Hematopoietic multipotent progenitor cell treated with erythropoietin and hydrocortisone succinate and interleukin-3 and kit ligand, for 17 days (in vitro differentiated cells): ENCODE measurements at regions not wholly inside any gene's neighbourhood (a gene's known extent, or its start where the extent isn't known, plus 50 kb on each side); places are given as distances from the start of the nearest gene placed in this dataset.
"Not testable (repeated sequence)": the region's sequence is repeated elsewhere in the genome, so short reads cannot be mapped to it uniquely, and the experiment has no call there.

ENCODE experiments used
- DNase-seq: peaks from one replicate; pipeline ENCODE4 v3.0.0-alpha.2; 2015; ENCODE audit warnings: low spot score

DNA sequence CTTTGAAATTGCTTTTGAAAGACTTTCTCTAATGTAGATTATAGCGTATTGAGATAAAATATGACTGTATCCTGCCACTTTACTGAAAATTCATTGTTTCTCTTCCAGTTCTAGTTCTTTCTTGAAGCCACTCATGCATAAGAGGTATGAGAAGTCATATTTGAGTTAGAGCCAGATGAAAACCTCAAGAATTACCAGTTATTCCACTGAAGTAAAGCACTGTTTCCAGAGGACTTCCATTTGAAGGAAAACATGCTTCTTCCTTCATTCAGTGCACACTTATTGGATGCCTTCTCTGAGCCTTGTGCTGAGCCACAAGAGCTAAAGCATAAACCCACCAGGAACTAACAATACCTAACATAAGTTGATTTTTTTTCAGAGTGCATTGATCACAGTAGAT is 513.4 kb downstream of the ZNF385D start:
- no peak for DNase-seq

DNA sequence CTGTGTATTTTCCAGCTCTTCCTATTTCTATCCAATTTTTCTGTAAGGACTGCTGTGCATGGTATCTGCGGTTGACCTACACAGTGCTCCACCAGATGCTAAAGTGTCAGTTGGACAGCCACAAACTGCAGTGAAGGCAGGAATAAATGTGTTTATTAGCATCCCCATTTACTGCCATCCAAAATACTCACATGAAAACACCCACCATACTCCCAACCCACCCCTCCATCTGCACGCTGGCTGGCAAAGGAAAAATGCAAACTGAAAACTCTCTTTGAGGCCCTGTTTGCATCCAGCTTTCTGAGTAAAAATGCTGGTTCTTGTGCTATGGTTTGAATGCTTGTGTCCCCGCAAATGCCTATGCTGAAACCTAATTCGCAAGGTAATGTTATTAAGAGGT is 515.5 kb downstream of the ZNF385D start:
- no peak for DNase-seq

GRCh38 chr3:21234933-21235332 is 516.1 kb downstream of the ZNF385D start:
- no peak for DNase-seq

DNA sequence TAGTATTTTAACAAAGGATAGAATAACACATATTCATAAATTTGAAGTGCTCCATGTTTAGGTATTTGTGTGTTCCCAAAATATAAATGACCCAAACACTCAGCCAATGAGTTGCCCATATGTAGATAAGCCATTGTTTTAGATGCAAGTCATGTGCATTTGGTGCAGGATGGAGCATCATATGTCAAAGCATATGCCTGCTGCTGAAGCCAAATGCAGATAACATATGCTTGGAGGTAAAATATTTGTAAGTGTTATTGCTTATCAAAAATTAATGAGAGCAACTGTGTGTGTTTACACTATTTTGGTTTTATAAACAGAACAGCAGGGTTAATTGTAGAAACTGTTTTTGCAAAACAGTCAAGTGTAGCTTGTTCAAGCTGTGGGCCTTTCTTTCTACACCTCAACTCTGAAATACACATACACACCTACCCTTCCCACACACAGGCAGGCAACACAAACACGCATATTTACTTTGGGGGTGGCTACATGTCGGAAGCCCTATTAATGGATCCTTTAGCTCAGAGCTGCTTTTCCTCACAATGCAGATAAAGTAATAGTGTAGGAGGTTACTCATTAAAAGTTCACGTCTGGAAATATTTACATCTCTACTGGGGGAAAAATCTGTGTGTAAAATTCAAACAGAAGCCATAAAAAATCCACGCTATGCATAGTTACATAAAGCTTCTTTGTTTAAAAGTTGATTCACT is 521.4 kb downstream of the ZNF385D start:
- no peak for DNase-seq

GRCh38 chr3:21226086-21226485 is 524.9 kb downstream of the ZNF385D start:
- DNase-seq, result no peak

DNA sequence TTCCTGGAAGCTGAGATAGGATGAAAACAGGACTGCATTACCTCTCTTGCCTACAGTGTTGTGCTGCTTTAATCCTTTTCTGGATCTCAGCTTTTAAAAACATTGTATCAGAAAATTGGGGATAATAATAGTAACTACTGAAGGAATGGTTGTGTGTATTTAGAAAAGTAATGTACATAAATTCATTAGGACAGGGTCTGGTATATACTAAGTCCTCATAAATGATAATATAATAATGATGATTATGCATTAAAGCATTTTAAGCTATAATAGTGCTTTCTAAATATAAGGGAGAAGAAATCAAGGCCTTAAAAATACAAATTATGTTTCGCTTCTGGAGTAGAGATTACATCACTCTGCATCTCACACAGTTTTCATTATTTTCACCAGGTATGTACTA is 530.1 kb downstream of the ZNF385D start:
- no peak for DNase-seq

GRCh38 chr3:21216598-21216997 is 534.4 kb downstream of the ZNF385D start:
- no peak for DNase-seq

GRCh38 chr3:21204122-21204521 is 546.9 kb downstream of the ZNF385D start:
- DNase-seq, result not testable (repeated sequence)

GRCh38 chr3:21195203-21195602 is 555.8 kb downstream of the ZNF385D start:
- DNase-seq, result no peak

DNA sequence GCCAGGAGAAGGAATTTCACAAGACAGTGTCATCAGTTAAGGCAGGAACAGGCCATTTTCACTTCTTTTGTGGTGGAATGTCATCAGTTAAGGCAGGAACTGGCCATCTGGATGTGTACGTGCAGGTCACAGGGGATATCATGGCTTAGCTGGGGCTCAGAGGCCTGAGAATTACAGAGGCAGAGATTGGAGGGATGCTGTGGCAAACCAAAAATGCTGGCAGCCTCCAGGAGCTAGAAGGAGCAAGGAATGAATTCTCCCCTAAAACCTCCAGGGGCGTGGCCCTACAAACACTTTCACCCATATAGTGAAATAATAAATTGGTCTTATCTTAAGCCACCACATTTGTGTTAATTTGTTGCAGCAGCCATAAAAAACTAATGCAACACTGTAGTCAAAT is 557.0 kb downstream of the ZNF385D start:
- DNase-seq, result not testable (repeated sequence)

DNA sequence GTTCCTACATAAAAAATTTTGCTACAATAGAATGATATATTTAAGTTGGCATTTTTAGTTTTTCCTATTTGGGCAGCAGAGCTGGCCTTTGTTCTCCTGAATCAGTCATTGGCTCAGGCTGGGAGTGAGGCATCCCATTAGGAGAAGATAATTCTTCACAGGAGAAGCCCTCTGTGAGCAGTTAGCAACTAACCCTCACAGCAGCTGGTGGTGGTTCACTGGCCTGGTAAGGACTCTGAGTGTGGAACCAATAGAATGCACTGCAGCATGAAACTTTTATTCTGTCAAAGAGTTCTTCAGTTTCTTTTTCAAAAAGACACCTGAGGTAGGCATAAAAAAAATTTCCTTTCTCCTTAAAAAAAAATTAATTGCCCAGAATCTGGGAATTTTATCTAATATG is 562.6 kb downstream of the ZNF385D start:
- no peak for DNase-seq

GRCh38 chr3:21185816-21186314 is 565.1 kb downstream of the ZNF385D start:
- DNase-seq, result no peak

DNA sequence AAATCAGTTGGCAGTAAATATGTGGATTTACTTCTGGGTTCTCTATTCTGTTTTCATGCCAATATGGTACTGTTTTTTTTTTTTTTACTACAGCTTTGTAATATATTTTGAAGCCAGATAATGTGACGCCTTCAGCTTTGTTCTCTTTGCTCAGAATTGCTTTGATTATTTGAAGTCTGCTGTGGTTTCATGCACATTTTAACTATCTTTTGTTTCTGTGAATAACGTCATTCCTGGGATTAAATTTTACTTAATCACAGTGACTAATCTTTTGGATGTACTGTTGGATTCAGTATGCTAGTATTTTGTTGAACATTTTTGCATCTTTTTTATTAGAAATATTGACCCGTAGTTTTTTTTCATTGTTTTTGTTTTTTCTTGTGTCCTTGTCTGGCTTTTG is 576.5 kb downstream of the ZNF385D start:
- no peak for DNase-seq

GRCh38 chr3:21170964-21171363 is 580.0 kb downstream of the ZNF385D start:
- no peak for DNase-seq

GRCh38 chr3:21169948-21170347 is 581.1 kb downstream of the ZNF385D start:
- DNase-seq, result no peak

DNA sequence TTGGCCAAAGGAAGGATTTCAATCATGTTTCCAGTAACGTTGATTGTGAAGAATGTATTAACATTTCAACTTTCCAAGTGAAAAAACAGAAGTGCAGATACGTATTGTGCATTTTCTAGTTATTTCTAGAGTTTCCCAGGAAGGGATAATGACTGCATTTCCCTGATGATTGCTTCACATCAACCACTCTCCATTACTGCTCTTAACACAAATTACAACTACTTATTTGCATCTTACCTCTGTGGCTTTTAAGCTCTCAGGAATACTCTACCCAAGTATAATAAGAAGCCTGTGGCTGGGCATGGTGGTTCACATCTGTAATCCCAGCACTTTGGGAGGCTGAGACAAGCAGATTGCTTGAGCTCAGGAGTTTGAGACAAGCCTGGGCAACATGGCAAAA is 582.5 kb downstream of the ZNF385D start:
- no peak for DNase-seq

- DNase-seq, result no peak
Observed at GRCh38 chr3:21163956-21164355, 587.1 kb downstream of the ZNF385D start.

- no peak for DNase-seq
Observed at GRCh38 chr3:21159543-21159906, 591.5 kb downstream of the ZNF385D start.

DNA sequence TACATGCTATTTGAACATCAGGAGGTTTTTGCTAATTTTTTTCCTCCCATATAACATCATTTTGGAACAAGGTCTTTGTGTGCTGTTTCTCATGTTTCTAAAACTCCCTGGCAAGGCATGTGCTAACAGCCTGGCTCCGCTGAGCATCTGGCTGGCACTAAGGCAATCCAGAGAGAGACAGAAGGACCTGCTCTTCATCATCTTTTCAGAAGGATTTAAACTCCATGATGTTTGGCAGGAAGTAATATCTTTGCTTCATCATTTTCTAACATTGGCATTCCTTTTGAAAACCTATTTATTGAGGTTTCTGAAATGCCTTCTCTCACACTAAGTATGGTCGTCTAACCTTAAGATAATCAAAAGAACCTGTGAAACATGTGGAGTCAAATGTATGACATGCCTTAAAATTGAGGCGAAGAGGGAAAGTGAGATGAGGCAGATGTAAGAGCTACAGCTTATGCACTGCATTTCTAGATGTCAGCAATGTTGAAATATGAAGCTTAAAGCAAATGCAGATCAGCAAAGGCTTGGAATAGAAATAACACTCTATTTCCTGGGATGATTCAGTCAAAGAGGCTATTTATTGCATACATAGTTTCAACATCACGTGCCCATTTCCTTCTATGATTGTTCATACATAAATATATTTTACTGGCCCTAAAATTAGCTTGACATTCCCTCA is 592.0 kb downstream of the ZNF385D start:
- DNase-seq, result no peak

DNA sequence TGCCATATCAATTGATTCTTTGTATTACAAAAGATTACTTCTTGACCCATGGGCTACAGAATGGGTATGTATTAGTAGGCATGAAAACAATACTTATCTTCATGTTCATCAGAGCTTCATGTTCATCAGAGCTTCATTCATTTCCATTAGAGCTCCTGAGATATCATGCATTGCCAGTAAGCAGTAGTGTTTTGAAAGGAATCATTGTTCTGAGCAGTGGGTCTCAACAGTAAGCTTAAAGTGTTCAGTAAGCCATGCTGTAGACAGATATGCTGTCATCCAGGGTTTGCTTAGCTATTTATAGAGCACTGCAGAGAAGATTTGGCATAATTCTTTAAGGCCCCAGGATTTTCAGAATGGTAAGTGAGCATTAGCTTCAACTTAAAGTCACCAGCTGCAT is 596.1 kb downstream of the ZNF385D start:
- no peak for DNase-seq

DNA sequence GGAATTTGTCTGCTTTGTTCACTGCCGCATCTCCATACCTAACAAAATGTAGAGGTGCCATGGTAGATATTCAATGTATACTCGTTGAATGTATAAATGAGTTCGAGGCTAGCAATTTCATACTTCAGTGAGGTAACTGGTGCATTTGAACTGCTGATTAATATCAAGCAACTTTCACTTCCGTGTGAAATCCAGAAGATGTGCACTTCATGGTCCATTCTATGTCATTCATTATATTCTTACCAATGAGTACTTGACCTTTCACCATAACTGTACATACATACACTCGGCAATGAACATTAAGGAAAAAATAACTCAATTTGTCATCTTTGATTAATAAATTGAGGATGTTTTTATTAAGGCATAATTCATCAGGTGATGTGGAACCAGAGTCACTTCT is 598.5 kb downstream of the ZNF385D start:
- DNase-seq, result no peak

GRCh38 chr3:21142949-21143348 is 608.1 kb downstream of the ZNF385D start:
- no peak for DNase-seq

DNA sequence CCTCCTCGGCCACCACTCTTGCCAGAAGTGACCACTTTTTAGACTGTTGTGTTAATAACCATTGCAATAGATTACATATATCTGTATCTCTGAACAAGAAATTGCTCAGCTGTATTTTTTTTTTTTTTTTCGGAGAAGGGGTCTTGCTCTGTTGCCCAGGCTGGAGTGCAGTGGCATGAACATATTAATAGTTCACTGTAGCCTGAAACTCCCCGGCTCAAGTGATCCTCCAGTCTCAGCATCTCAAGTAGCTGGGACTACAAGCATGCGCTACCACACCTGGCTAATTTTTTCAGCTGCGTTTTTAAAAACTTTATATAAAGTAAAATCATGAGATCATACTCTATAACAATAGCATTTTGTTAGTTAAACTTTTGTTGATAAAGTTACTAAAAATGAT is 609.0 kb downstream of the ZNF385D start:
- DNase-seq, result no peak

GRCh38 chr3:21140785-21141184 is 610.2 kb downstream of the ZNF385D start:
- DNase-seq, result no peak
